ENCODE measurements at regions not wholly inside any gene's neighbourhood (a gene's known extent, or its start where the extent isn't known, plus 50 kb on each side); places are given as distances from the start of the nearest gene placed in this dataset.

GRCh38 chr3:81998139-81998755 is 236.8 kb upstream of the GBE1 start:
- TF ChIP-seq TAF1 (IDR thresholded peaks at IDR 0.05; ENCODE audit: borderline replicate concordance, insufficient read depth, low read length) (no peak), POLR2AphosphoS5 (IDR thresholded peaks at IDR 0.05; ENCODE audit: low read depth, low read length) (no peak), SIN3A (IDR thresholded peaks at IDR 0.05; ENCODE audit: borderline replicate concordance, insufficient read depth, low read length) (no peak), REST (IDR thresholded peaks at IDR 0.05; ENCODE audit: insufficient read depth in 1 of 2, low read depth in 2 of 2, low read length in 2 of 2) (no peak)
